Type B pancreatic cell (in vitro differentiated cells): ENCODE measurements at regions not wholly inside any gene's neighbourhood (a gene's known extent, or its start where the extent isn't known, plus 50 kb on each side); places are given as distances from the start of the nearest gene placed in this dataset.
"Not testable (repeated sequence)": the region's sequence is repeated elsewhere in the genome, so short reads cannot be mapped to it uniquely, and the experiment has no call there.

Experiments
- DNase-seq: peaks from one replicate; pipeline ENCODE4 v3.0.0; 2021; ENCODE audit warnings: mixed read lengths; ENCODE audit not compliant: unreplicated experiment; ENCODE audit errors: extremely low spot score
- H3K27ac Mint-ChIP-seq: 2 replicates; pipeline ENCODE4 v1.8.0; 2021; ENCODE audit warnings: mild to moderate bottlenecking, mixed read lengths
- H3K27me3 Mint-ChIP-seq: 2 replicates; pipeline ENCODE4 v1.8.0; 2021; ENCODE audit warnings: mixed read lengths
- H3K36me3 Mint-ChIP-seq: 2 replicates; pipeline ENCODE4 v1.8.0; 2021; ENCODE audit warnings: mixed read lengths
- H3K4me1 Mint-ChIP-seq: one replicate; pipeline ENCODE4 v1.8.0; 2021; ENCODE audit warnings: mixed read lengths; ENCODE audit not compliant: unreplicated experiment
- H3K4me3 Mint-ChIP-seq: 2 replicates; pipeline ENCODE4 v1.8.0; 2021; ENCODE audit warnings: mild to moderate bottlenecking, mixed read lengths
- H3K9me3 Mint-ChIP-seq: 2 replicates; pipeline ENCODE4 v1.8.0; 2021; ENCODE audit warnings: mixed read lengths
- CTCF ChIP-seq: fragments of 200-600 bp; sonication (generic); conservative IDR thresholded peaks from 2 replicates; pipeline ENCODE4 v1.5.0; 2021; ENCODE audit warnings: antibody characterized with exemption, mild to moderate bottlenecking

DNA sequence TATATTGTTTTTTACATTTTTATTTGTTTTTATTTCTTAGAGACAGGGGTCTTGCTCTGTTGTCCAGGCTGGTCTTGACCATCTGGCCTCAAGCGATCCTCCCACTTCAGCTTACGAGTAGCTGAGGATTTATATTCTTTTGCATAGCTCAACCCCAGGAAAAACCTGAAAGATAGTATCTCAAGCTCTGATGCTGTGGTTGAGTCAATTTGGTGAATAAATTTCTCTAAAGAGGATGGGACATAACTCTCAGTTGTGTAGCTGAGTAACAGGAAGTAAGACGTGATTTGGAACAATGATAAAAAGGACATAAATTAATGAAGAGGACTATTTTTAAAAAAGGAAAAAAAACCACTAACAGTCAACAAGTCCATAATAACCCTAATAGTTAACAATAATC is 79.8 kb upstream of the TNFSF11 start:
- Mint-ChIP-seq H3K4me3 (no peak overlapping the region), H3K4me1 (no peaks in the 10 kb centered on the region), H3K36me3 (no peaks in the 10 kb centered on the region), H3K27ac (no peak overlapping the region), H3K27me3 (peaks cover 9% of the 10 kb centered on the region), H3K9me3 (no peaks in the 10 kb centered on the region)
- DNase-seq = no peak
- no peak for TF ChIP-seq CTCF

DNA sequence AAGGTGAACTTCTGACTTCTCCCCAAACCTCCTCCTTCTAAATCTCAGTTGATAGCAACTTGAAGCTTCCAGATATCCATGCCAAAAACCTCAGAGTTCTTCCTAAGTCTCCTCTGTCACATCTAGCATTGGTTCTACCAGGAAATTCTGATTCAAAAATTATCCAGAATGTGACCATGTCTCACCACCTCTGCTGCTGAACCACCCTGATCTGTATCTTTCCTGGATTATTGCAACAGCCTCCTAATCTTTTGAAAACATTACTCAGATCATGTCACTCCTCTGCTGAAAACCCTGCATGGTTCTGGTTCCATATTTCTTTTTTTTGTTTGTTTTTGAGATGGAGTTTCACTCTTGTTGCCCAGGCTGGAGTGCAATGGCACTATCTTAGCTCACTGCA is 78.7 kb upstream of the TNFSF11 start:
- H3K9me3 Mint-ChIP-seq = no peaks in the 10 kb centered on the region
- H3K4me3 Mint-ChIP-seq = no peak overlapping the region
- no peak overlapping the region for H3K27ac Mint-ChIP-seq
- H3K4me1 Mint-ChIP-seq = no peaks in the 10 kb centered on the region
- TF ChIP-seq CTCF = no peak
- DNase-seq = no peak
- H3K27me3 Mint-ChIP-seq = peaks cover 9% of the 10 kb centered on the region
- no peaks in the 10 kb centered on the region for H3K36me3 Mint-ChIP-seq

DNA sequence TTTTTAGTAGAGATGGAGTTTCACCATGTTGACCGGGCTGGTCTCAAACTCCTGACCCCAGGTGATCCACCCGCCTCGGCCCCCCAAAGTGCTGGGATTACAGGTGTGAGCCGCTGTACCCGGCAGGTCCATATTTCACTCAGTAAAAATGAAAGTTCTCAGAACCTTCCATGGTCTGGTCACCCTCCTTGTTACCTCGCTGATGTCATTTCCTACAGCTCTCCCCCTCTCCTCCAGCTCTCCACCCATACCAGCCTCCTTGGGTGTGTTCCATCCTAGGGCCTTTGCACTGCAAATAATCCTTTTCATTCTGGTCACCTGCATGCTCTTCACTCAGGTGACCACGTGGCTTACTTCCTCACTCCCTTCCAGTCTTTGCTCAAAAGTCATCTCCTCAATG is 78.2 kb upstream of the TNFSF11 start:
- TF ChIP-seq CTCF = no peak
- DNase-seq = no peak
- no peaks in the 10 kb centered on the region for H3K4me1 Mint-ChIP-seq
- no peaks in the 10 kb centered on the region for H3K9me3 Mint-ChIP-seq
- H3K36me3 Mint-ChIP-seq = no peaks in the 10 kb centered on the region
- no peak overlapping the region for H3K27ac Mint-ChIP-seq
- H3K4me3 Mint-ChIP-seq = no peak overlapping the region
- peaks cover 8% of the 10 kb centered on the region for H3K27me3 Mint-ChIP-seq

DNA sequence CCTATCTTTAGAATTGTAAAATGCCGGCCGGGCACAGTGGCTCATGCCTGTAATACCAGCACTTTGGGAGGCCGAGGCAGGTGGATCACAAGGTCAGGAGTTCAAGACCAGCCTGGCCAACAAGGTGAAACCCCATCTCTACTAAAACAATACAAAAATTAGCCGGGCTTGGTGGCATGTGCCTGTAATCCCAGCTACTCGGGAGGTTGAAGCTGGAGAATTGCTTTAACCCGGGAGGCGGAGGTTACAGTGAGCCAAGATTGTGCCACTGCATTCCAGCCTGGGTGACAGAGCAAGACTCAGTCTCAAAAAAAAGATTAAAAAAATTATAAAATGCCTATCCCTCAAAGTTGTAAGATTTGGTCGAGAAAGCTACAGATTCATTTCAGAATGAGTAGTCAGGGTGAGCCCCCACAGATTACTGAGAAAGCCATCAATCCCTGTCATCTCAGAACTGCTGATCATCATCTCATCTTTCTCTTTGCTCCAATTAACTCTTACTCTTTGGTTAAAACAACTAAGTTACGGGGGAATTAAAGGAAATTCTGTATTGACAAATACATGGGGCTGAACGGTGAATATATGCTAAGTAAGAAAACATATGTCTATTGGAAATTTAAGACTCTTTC is 76.9 kb upstream of the TNFSF11 start:
- H3K27ac Mint-ChIP-seq = not testable (repeated sequence)

DNA sequence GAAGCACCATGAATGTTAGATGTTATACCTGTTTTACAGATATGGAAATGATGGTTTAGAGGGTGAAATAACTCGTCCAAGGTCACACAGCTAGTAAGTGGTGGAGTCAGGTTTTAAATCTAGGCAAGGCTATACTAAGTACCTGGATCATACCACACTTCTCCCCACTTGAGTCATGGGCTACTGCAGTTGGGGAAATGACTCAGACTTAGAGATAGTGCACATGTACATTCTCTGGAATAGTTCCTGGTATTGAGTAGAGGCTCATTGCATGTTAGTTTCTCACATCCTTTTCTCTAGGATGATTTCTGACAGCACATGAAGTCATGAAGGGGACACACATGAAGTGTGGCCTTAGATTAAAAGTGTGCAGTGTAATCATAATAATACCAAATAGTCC is 76.2 kb upstream of the TNFSF11 start:
- Mint-ChIP-seq H3K36me3 (no peaks in the 10 kb centered on the region), H3K4me1 (no peaks in the 10 kb centered on the region), H3K27me3 (peaks cover 4% of the 10 kb centered on the region), H3K4me3 (no peak overlapping the region), H3K9me3 (no peaks in the 10 kb centered on the region), H3K27ac (no peak overlapping the region)
- no peak for TF ChIP-seq CTCF
- no peak for DNase-seq

More for the DNA sequence above, 76.9 kb upstream of the TNFSF11 start:
- H3K9me3 Mint-ChIP-seq, H3K27me3 Mint-ChIP-seq, H3K36me3 Mint-ChIP-seq, DNase-seq, H3K4me3 Mint-ChIP-seq, H3K4me1 Mint-ChIP-seq: not testable (repeated sequence)

GRCh38 chr13:42498521-42498920 is 75.4 kb upstream of the TNFSF11 start:
- no peak for TF ChIP-seq CTCF
- Mint-ChIP-seq H3K4me3 (no peak overlapping the region), H3K36me3 (no peaks in the 10 kb centered on the region), H3K27me3 (peaks cover 4% of the 10 kb centered on the region), H3K9me3 (no peaks in the 10 kb centered on the region), H3K4me1 (no peaks in the 10 kb centered on the region), H3K27ac (no peak overlapping the region)
- no peak for DNase-seq
